Stomach (tissue), 8 donors: ENCODE measurements at regions not wholly inside any gene's neighbourhood (a gene's known extent, or its start where the extent isn't known, plus 50 kb on each side); places are given as distances from the start of the nearest gene placed in this dataset.
A peak's percentile ranks its signal among the peaks of the same experiment; 100 is the strongest.

Experiments
- DNase-seq, 2 donors: peaks; one replicate each; pipeline versions ENCODE4 v3.0.0 to v3.0.0-alpha.2; 2013 to 2019
- H3K27ac ChIP-seq, 5 donors: fragments of 200-600 bp in 4 of 5; sonication (generic) in 4 of 5; one replicate each; pipeline ENCODE4 v1.5.1; 2013 to 2019; ENCODE audit warnings: mild to moderate bottlenecking in 1 of 5, moderate library complexity in 1 of 5
- H3K27me3 ChIP-seq, 3 donors: fragments of 200-600 bp; sonication (generic); one replicate each; pipeline ENCODE4 v1.5.1; 2017 to 2019; ENCODE audit warnings: mixed run types in 1 of 3
- H3K36me3 ChIP-seq, 4 donors: fragments of 200-600 bp; sonication (generic); 1 replicate in 3 of 4; 2 replicates in 1 of 4; pipeline ENCODE4 v1.5.1; 2016 to 2019
- H3K4me1 ChIP-seq, 4 donors: fragments of 200-600 bp; sonication (generic); one replicate each; pipeline ENCODE4 v1.5.1; 2016 to 2019
- H3K4me3 ChIP-seq, 4 donors: fragments of 200-600 bp; sonication (generic) in 3 of 4; one replicate each; pipeline ENCODE4 v1.5.1; 2016 to 2019; ENCODE audit warnings: mild to moderate bottlenecking in 1 of 4
- H3K9me3 ChIP-seq, 4 donors: fragments of 200-600 bp; sonication (generic); one replicate each; pipeline ENCODE4 v1.5.1; 2016 to 2019
- CTCF ChIP-seq, 7 experiments: fragments of 450-650 bp in 4 of 7; fragments of 200-600 bp in 3 of 7; sonication (generic) in 3 of 7; IDR thresholded peaks; one replicate each; pipeline ENCODE4 v1.5.1; 2016 to 2019; ENCODE audit warnings: antibody characterized with exemption in 7 of 7, control low read depth in 2 of 7, mild to moderate bottlenecking in 1 of 7
- EP300 ChIP-seq: sonication (generic); formaldehyde crosslinking; IDR thresholded peaks from one replicate; pipeline ENCODE4 v1.6.1; 2017; ENCODE audit warnings: antibody characterized with exemption
- POLR2A ChIP-seq, 4 donors: fragments of 450-650 bp; IDR thresholded peaks; one replicate each; pipeline ENCODE4 v1.6.1; 2016; ENCODE audit warnings: antibody characterized with exemption in 4 of 4, control low read depth in 2 of 4, mild to moderate bottlenecking in 1 of 4, moderate library complexity in 1 of 4
- POLR2AphosphoS5 ChIP-seq, 3 donors: sonication (generic); formaldehyde crosslinking; IDR thresholded peaks; one replicate each; pipeline ENCODE4 v1.6.1; 2016; ENCODE audit warnings: antibody characterized with exemption in 3 of 3
- WGBS, 5 donors: extraction: QIAGEN DNeasy Blood & Tissue Kit in 3 of 5; methylation state at CpG; one replicate each; pipeline versions ENCODE4 v1.1.5 to v1.1.7; 2013 to 2018; 5-methylcytosine and 5-hydroxymethylcytosine counted together
- intact Hi-C: fragments of 100-400 bp; cut with DNase I; formaldehyde crosslinking; loops from one replicate; pipeline ENCODE4 v1.15.1; 2023; ENCODE audit warnings: low total_unique reads
- donor health status: healthy with polysubstance abuse.
- donor health status: Bipolar disorder and iron deficiency.
- donor health status: healthy.

DNA sequence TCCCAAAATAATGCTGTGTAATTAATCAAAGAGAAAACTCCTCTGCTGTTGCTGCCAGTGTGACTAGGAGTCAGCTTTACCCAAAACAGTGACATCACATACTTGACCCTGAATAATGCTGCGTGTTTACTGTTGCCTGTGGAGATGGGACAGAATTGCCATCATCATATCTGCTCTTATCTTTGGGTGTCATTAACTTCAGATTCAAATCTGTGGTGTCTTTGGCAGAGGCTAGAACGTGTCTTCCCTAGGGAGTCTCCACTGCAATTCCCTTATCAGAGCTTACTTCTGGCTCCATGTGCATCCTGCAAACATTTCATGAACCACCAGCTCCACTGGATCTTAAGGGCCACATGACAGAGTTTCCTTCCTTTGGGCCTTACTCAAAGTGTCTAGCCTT, 88.9 kb upstream of the MRPS30 start:
- H3K4me1 ChIP-seq, result no peaks in the 10 kb centered on the region
- WGBS, 5 donors, result 53 to 74% (median 71%) methylated on average over 2 of the region's 2 CpGs
- DNase-seq, result peak in 1 of 2 donors; percentile 25
- no peak for TF ChIP-seq EP300
- no peak for TF ChIP-seq POLR2A (IDR thresholded peaks at IDR 0.05)
- TF ChIP-seq POLR2AphosphoS5 (IDR thresholded peaks at IDR 0.05), result no peak
- TF ChIP-seq CTCF (IDR thresholded peaks at IDR 0.05), result no peak
- no peak overlapping the region for H3K4me3 ChIP-seq
- H3K9me3 ChIP-seq, result no peaks in the 10 kb centered on the region
- intact Hi-C loops, result no loop called here
- no peak overlapping the region for H3K27ac ChIP-seq
- no peaks in the 10 kb centered on the region for H3K27me3 ChIP-seq
- no peaks in the 10 kb centered on the region for H3K36me3 ChIP-seq

DNA sequence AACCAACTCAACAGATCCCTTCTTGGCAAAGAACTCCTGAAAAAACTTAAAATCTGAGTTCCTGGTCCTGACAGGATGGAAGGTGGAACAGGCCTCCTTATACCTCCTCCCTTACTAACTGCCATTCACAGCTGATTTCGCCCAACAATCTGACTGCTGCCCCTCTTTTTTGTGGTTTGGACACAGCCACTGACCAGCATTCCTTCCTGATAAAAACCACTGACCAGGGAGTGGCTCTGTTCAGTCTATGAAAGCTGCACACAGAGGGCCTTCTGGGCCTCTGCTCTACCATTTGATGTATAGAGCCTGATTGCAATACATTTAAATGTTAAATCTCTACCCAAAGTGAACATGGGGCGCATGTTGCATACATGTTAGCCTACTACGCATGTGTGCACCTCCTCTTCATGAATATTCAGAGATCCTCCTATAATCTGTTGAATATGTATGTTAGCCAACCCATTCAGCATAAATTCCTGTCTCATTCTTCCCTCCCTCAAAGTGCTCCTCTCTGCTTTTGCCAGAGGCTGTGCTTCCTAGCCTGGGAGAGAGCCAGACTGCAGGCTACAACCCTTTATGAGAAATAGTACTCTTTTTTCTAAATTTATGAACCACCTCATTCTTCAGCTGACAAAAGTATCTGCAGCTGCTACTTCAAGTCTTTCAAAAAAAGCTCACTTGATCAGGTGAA, 93.7 kb upstream of the MRPS30 start:
- WGBS, 5 donors, result 45 to 70% (median 52%) methylated on average over 3 of the region's 3 CpGs
- no peak for DNase-seq
- Histone ChIP-seq H3K4me3 (no peak overlapping the region), H3K9me3 (no peaks in the 10 kb centered on the region), H3K27me3 (no peaks in the 10 kb centered on the region), H3K27ac (no peak overlapping the region), H3K36me3 (no peaks in the 10 kb centered on the region), H3K4me1 (no peaks in the 10 kb centered on the region)
- TF ChIP-seq POLR2A (IDR thresholded peaks at IDR 0.05) (no peak), POLR2AphosphoS5 (IDR thresholded peaks at IDR 0.05) (no peak), CTCF (IDR thresholded peaks at IDR 0.05) (no peak), EP300 (no peak)
- intact Hi-C loops, result no loop called here

GRCh38 chr5:44713446-44713845, 95.3 kb upstream of the MRPS30 start:
- peak in 1 of 2 donors; percentile 45 for DNase-seq
- intact Hi-C loops, result no loop called here
- H3K27ac ChIP-seq, result no peak overlapping the region
- no peak for TF ChIP-seq POLR2A (IDR thresholded peaks at IDR 0.05)
- TF ChIP-seq POLR2AphosphoS5 (IDR thresholded peaks at IDR 0.05), result no peak
- TF ChIP-seq CTCF (IDR thresholded peaks at IDR 0.05), result no peak
- TF ChIP-seq EP300, result no peak
- no peak overlapping the region for H3K4me3 ChIP-seq
- H3K36me3 ChIP-seq, result no peaks in the 10 kb centered on the region
- no peaks in the 10 kb centered on the region for H3K9me3 ChIP-seq
- WGBS, 5 donors, result 75 to 87% (median 77%) methylated on average over 3 of the region's 3 CpGs
- H3K27me3 ChIP-seq, result no peaks in the 10 kb centered on the region
- H3K4me1 ChIP-seq, result no peaks in the 10 kb centered on the region

DNA sequence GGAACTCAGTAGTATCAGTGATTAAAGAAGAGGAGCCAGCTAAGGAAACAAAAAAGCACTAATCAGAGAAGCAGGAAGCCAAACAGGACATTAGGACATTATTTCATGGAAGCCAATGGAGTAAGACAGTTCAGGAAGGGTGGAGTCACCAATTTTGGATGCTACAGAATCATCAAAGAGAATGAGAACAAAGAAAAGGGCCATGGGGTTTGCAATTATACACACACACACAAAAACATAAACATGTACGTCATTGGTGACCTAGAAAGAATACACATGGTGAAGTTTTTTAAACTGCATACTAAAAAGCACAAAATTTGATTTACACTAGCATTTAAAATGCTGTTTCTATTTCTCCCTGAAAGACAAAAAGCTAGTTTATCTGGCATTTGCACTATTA, 96.8 kb upstream of the MRPS30 start:
- H3K4me3 ChIP-seq, result no peak overlapping the region
- TF ChIP-seq CTCF (IDR thresholded peaks at IDR 0.05) (no peak), EP300 (no peak), POLR2AphosphoS5 (IDR thresholded peaks at IDR 0.05) (no peak), POLR2A (IDR thresholded peaks at IDR 0.05) (no peak)
- no peaks in the 10 kb centered on the region for H3K9me3 ChIP-seq
- DNase-seq, result no peak
- no peaks in the 10 kb centered on the region for H3K36me3 ChIP-seq
- H3K27ac ChIP-seq, result no peak overlapping the region
- no peaks in the 10 kb centered on the region for H3K4me1 ChIP-seq
- intact Hi-C loops, result no loop called here
- 54 to 77% (median 67%) methylated on average over 1 of the region's 1 CpG for WGBS, 5 donors
- no peaks in the 10 kb centered on the region for H3K27me3 ChIP-seq
